IMR-90 (cell line): ENCODE measurements at regions not wholly inside any gene's neighbourhood (a gene's known extent, or its start where the extent isn't known, plus 50 kb on each side); places are given as distances from the start of the nearest gene placed in this dataset.
"Not testable (repeated sequence)": the region's sequence is repeated elsewhere in the genome, so short reads cannot be mapped to it uniquely, and the experiment has no call there.

Experiments
- CEBPB ChIP-seq: IDR thresholded peaks from 2 replicates; pipeline ENCODE4 v1.6.1; 2012; ENCODE audit warnings: low read depth, low read length, improper control_type of control experiment
- POLR2A ChIP-seq: IDR thresholded peaks from 2 replicates; pipeline ENCODE4 v1.6.1; 2012; ENCODE audit warnings: mild to moderate bottlenecking, low read depth, low read length
- RAD21 ChIP-seq: IDR thresholded peaks from 2 replicates; pipeline ENCODE4 v1.6.1; 2012; ENCODE audit warnings: low read length, improper control_type of control experiment
- TF ChIP-seq, protein P1 (sequence below): conservative IDR thresholded peaks from 2 replicates; pipeline ENCODE4 v1.5.1; 2012; ENCODE audit warnings: mild to moderate bottlenecking, low read depth, low read length, improper control_type of control experiment

DNA sequence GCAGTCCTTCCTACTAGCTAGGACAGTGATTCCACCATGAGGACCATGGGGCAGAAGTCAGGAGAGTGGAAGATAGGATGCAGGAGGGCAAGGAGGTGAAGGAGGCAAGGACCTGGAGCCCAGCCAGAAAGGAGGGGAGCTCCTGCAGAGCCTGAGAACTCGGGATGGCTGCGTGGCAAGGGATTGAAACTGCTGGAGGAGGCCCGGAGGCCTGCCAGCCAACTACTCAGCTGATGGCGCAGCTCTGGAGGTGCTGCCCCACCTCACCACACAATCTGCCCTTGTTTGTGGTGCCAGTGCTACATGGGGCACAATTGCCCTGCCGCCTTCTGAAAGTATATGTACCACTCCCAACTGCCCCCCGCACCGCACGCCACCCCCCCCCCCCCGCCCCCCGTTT, 307.3 kb upstream of the CHRNA7 start:
- not testable (repeated sequence) for TF ChIP-seq CEBPB, RAD21, POLR2A
- TF ChIP-seq, protein P1, sequence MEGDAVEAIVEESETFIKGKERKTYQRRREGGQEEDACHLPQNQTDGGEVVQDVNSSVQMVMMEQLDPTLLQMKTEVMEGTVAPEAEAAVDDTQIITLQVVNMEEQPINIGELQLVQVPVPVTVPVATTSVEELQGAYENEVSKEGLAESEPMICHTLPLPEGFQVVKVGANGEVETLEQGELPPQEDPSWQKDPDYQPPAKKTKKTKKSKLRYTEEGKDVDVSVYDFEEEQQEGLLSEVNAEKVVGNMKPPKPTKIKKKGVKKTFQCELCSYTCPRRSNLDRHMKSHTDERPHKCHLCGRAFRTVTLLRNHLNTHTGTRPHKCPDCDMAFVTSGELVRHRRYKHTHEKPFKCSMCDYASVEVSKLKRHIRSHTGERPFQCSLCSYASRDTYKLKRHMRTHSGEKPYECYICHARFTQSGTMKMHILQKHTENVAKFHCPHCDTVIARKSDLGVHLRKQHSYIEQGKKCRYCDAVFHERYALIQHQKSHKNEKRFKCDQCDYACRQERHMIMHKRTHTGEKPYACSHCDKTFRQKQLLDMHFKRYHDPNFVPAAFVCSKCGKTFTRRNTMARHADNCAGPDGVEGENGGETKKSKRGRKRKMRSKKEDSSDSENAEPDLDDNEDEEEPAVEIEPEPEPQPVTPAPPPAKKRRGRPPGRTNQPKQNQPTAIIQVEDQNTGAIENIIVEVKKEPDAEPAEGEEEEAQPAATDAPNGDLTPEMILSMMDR = not testable (repeated sequence)
